HCT116 (cell line): ENCODE measurements at regions not wholly inside any gene's neighbourhood (a gene's known extent, or its start where the extent isn't known, plus 50 kb on each side); places are given as distances from the start of the nearest gene placed in this dataset.

Experiments used
- CBX3 ChIP-seq: IDR thresholded peaks from 2 replicates; pipeline ENCODE4 v1.6.1; 2012; ENCODE audit warnings: low read depth
- CEBPB ChIP-seq: IDR thresholded peaks from 2 replicates; pipeline ENCODE4 v1.6.1; 2012; ENCODE audit warnings: low read depth
- CTCF ChIP-seq, 3 experiments: fragments of 200-600 bp in 1 of 3; sonication (generic) in 1 of 3; IDR thresholded peaks in 2 of 3; conservative IDR thresholded peaks in 1 of 3; 2 replicates each; pipeline ENCODE4 v1.5.1; 2012 to 2017; ENCODE audit warnings: low read depth in 2 of 3, low read length in 2 of 3, antibody characterized with exemption in 1 of 3, borderline replicate concordance in 1 of 3, control low read depth in 1 of 3, mild to moderate bottlenecking in 1 of 3, mixed read lengths in 1 of 3, mixed run types in 1 of 3, moderate library complexity in 1 of 3; ENCODE audit not compliant: insufficient read depth in 1 of 3
- ELF1 ChIP-seq: IDR thresholded peaks from 2 replicates; pipeline ENCODE4 v1.6.1; 2012; ENCODE audit warnings: low read depth, borderline replicate concordance
- POLR2A ChIP-seq: IDR thresholded peaks from 2 replicates; pipeline ENCODE4 v1.7.0; 2011; ENCODE audit warnings: borderline replicate concordance; ENCODE audit not compliant: insufficient read depth, insufficient read length; ENCODE audit errors: extremely low read depth
- RAD21 ChIP-seq: IDR thresholded peaks from 2 replicates; pipeline ENCODE4 v1.6.1; 2012; ENCODE audit warnings: low read depth, mild to moderate bottlenecking
- REST ChIP-seq: IDR thresholded peaks from 2 replicates; pipeline ENCODE4 v1.6.1; 2012; ENCODE audit warnings: low read depth
- SRF ChIP-seq: IDR thresholded peaks from 2 replicates; pipeline ENCODE4 v1.6.1; 2012; ENCODE audit warnings: low read depth
- ZBTB33 ChIP-seq: IDR thresholded peaks from 2 replicates; pipeline ENCODE4 v1.6.1; 2011; ENCODE audit warnings: mild to moderate bottlenecking, low read length, moderate library complexity; ENCODE audit not compliant: insufficient replicate concordance; ENCODE audit errors: extremely low read depth
- ZFX ChIP-seq: fragments of 450-650 bp; IDR thresholded peaks from 2 replicates; pipeline ENCODE4 v1.6.1; 2017
- TF ChIP-seq, protein P1 (sequence below): IDR thresholded peaks from 2 replicates; pipeline ENCODE4 v1.6.1; 2012

GRCh38 chr6:134373993-134374392 lies 56.1 kb upstream of the SGK1 start:
- TF ChIP-seq CTCF (IDR thresholded peaks at IDR 0.05 in 2 of 3, conservative IDR thresholded peaks at IDR 0.05 in 1 of 3; ENCODE audit: borderline replicate concordance in 1 of 3, insufficient read depth in 1 of 3, low read depth in 2 of 3, low read length in 2 of 3), result no peak
- TF ChIP-seq CBX3, result no peak
- TF ChIP-seq POLR2A, result no peak
- TF ChIP-seq, protein P1, sequence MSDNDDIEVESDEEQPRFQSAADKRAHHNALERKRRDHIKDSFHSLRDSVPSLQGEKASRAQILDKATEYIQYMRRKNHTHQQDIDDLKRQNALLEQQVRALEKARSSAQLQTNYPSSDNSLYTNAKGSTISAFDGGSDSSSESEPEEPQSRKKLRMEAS, result no peak
- no peak for TF ChIP-seq ZFX
- TF ChIP-seq ELF1, result no peak
- no peak for TF ChIP-seq SRF
- TF ChIP-seq REST, result no peak
- TF ChIP-seq RAD21, result no peak
- TF ChIP-seq CEBPB, result no peak
- no peak for TF ChIP-seq ZBTB33
